ENCODE measurements at regions not wholly inside any gene's neighbourhood (a gene's known extent, or its start where the extent isn't known, plus 50 kb on each side); places are given as distances from the start of the nearest gene placed in this dataset.
A peak's percentile ranks its signal among the peaks of the same experiment; 100 is the strongest.
"Not testable (repeated sequence)": the region's sequence is repeated elsewhere in the genome, so short reads cannot be mapped to it uniquely, and the experiment has no call there.

- no peak for DNase-seq
Observed at GRCh38 chr22:40094485-40094884, 83.2 kb upstream of the TNRC6B start.

- DNase-seq = not testable (repeated sequence)
Observed at GRCh38 chr22:40099887-40100286, 77.8 kb upstream of the TNRC6B start.

GRCh38 chr22:40105755-40106154 is 72.0 kb upstream of the TNRC6B start:
- DNase-seq = no peak

GRCh38 chr22:40107244-40107643 is 70.5 kb upstream of the TNRC6B start:
- DNase-seq = no peak

GRCh38 chr22:40107851-40108378 is 69.8 kb upstream of the TNRC6B start:
- no peak for DNase-seq

GRCh38 chr22:40108396-40108795 is 69.3 kb upstream of the TNRC6B start:
- DNase-seq = no peak

- DNase-seq = not testable (repeated sequence)
Observed at GRCh38 chr22:40108926-40109325, 68.8 kb upstream of the TNRC6B start.

GRCh38 chr22:40111451-40111850 is 66.3 kb upstream of the TNRC6B start:
- DNase-seq = no peak

- DNase-seq = no peak
Observed at GRCh38 chr22:40112595-40112994, 65.1 kb upstream of the TNRC6B start.

GRCh38 chr22:40113696-40114095 is 64.0 kb upstream of the TNRC6B start:
- DNase-seq = no peak

- DNase-seq = no peak
Observed at GRCh38 chr22:40114411-40114810, 63.3 kb upstream of the TNRC6B start.

- no peak for DNase-seq
Observed at GRCh38 chr22:40116496-40117200, 61.1 kb upstream of the TNRC6B start.

GRCh38 chr22:40118979-40119378 is 58.7 kb upstream of the TNRC6B start:
- no peak for DNase-seq

- DNase-seq = no peak
Observed at GRCh38 chr22:40120848-40121247, 56.9 kb upstream of the TNRC6B start.

GRCh38 chr22:40121461-40121860 is 56.3 kb upstream of the TNRC6B start:
- DNase-seq = peak; percentile 79

GRCh38 chr22:40122792-40123191 is 54.9 kb upstream of the TNRC6B start:
- DNase-seq = no peak

GRCh38 chr22:40123387-40123786 is 54.3 kb upstream of the TNRC6B start:
- no peak for DNase-seq
